Calu3 (cell line): ENCODE measurements at regions not wholly inside any gene's neighbourhood (a gene's known extent, or its start where the extent isn't known, plus 50 kb on each side); places are given as distances from the start of the nearest gene placed in this dataset.

Experiments used
- BruUV-seq: library from RNA; stranded (reverse); fragments of 400-500 nt; replicated peaks from 2 replicates; lab custom pipeline; 2021; lab: Mats Ljungman, UMichigan
- CTCF ChIA-PET: fragments of 300-600 bp; sonication (Branson Sonifier 250); formaldehyde crosslinking; loops from one replicate; lab custom pipeline; 2022; ENCODE audit warnings: antibody characterized with exemption; lab: Charles Lee
- DNase-seq: peaks from one replicate; pipeline ENCODE4 v3.0.0; 2022
- H3K27ac Mint-ChIP-seq: one replicate; pipeline ENCODE4 v1.8.0; 2022; ENCODE audit warnings: mixed read lengths; ENCODE audit not compliant: unreplicated experiment
- H3K27me3 Mint-ChIP-seq: one replicate; pipeline ENCODE4 v1.8.0; 2022; ENCODE audit warnings: mixed read lengths; ENCODE audit not compliant: unreplicated experiment
- H3K36me3 Mint-ChIP-seq: one replicate; pipeline ENCODE4 v1.8.0; 2022; ENCODE audit warnings: mild to moderate bottlenecking, moderate library complexity, mixed read lengths; ENCODE audit not compliant: insufficient read depth, unreplicated experiment
- H3K4me1 Mint-ChIP-seq: one replicate; pipeline ENCODE4 v1.8.0; 2022; ENCODE audit warnings: mild to moderate bottlenecking, low read depth, mixed read lengths; ENCODE audit not compliant: unreplicated experiment
- H3K4me3 Mint-ChIP-seq: one replicate; pipeline ENCODE4 v1.8.0; 2022; ENCODE audit warnings: mild to moderate bottlenecking, low read depth, moderate library complexity, mixed read lengths; ENCODE audit not compliant: unreplicated experiment
- H3K9me3 Mint-ChIP-seq: one replicate; pipeline ENCODE4 v1.8.0; 2022; ENCODE audit warnings: low read depth, mixed read lengths; ENCODE audit not compliant: unreplicated experiment
- intact Hi-C: fragments of 100-400 bp; cut with micrococcal nuclease; formaldehyde crosslinking; loops from one replicate; pipeline ENCODE4 v1.10.0; 2022; ENCODE audit not compliant: unreplicated experiment
- TF ChIP-seq, protein P1 (sequence below): fragments of 200-600 bp; IDR thresholded peaks from one replicate; pipeline ENCODE4 v1.8.0; 2022; ENCODE audit warnings: antibody characterized with exemption; ENCODE audit not compliant: unreplicated experiment

DNA sequence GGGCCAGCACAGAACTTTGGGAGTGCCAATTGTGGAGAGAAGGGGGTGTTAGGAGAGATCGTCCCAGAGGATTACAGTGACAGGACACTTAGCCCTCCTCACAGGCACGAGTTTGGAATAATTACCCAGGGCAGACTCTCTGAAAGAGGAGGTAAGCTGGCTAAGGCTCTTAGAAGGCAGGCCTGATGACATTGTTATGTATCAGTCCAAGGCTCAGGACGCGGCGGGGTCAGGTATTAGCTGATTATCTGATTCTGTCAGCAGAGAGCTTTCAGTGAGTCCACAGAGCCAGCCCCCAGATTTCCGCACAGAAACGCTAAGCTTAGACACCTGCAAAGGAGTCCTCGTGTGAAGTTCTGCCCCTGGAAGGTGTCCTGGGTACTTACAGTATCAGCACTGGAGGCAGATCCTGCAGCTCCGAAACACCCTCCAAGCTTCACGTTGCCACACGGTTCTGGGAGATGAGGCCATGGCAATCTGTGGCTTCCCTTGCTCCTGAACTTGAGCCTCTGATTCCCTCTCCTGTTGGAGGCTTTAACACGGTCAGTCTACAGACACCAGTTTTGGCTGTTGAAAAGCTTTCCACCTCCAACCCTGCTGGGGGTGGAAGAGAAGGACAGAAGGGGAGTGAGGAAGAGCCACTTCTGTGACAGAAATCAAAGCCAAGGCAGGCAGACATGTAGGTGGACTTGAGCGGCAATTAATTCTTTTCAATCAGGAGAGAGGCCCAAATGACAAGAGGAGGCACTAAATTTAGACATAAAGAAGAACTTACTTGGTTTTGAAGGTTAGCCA is 123.6 kb upstream of the CADM1 start:
- H3K9me3 Mint-ChIP-seq, result peaks cover 5% of the 10 kb centered on the region
- no peak for DNase-seq
- no peak overlapping the region for H3K27ac Mint-ChIP-seq
- H3K4me3 Mint-ChIP-seq, result no peak overlapping the region
- H3K27me3 Mint-ChIP-seq, result no peaks in the 10 kb centered on the region
- BruUV-seq, result no TSS peak
- H3K36me3 Mint-ChIP-seq, result no peaks in the 10 kb centered on the region
- intact Hi-C loops, result no loop called here
- CTCF ChIA-PET, result no interaction called here
- TF ChIP-seq, protein P1, sequence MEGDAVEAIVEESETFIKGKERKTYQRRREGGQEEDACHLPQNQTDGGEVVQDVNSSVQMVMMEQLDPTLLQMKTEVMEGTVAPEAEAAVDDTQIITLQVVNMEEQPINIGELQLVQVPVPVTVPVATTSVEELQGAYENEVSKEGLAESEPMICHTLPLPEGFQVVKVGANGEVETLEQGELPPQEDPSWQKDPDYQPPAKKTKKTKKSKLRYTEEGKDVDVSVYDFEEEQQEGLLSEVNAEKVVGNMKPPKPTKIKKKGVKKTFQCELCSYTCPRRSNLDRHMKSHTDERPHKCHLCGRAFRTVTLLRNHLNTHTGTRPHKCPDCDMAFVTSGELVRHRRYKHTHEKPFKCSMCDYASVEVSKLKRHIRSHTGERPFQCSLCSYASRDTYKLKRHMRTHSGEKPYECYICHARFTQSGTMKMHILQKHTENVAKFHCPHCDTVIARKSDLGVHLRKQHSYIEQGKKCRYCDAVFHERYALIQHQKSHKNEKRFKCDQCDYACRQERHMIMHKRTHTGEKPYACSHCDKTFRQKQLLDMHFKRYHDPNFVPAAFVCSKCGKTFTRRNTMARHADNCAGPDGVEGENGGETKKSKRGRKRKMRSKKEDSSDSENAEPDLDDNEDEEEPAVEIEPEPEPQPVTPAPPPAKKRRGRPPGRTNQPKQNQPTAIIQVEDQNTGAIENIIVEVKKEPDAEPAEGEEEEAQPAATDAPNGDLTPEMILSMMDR, result no peak
- no peaks in the 10 kb centered on the region for H3K4me1 Mint-ChIP-seq

DNA sequence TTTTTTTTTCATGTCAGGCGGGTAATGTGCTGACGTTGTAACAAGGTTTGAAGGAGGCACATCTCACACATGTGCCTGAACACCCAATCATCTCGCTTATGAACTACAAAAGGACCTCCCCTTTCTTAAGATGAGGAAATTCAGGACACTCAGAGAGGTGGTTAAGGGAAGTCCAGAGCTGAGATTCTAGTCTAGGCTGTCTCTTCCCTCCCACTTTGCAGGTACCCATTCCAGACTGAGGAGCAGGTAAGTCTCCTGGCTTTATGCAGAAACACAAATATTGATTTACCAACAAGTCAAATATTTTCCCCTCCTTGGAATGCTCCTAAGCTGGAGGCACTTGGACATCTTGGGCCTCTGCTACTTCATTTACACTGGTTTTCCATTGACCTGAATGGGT is 122.9 kb upstream of the CADM1 start:
- TF ChIP-seq, protein P1, result no peak
- intact Hi-C loops, result no loop called here
- DNase-seq, result no peak
- BruUV-seq, result no TSS peak
- Mint-ChIP-seq H3K36me3 (no peaks in the 10 kb centered on the region), H3K9me3 (peaks cover 5% of the 10 kb centered on the region), H3K4me3 (no peak overlapping the region), H3K27me3 (no peaks in the 10 kb centered on the region), H3K27ac (no peak overlapping the region), H3K4me1 (no peaks in the 10 kb centered on the region)
- CTCF ChIA-PET, result no interaction called here

DNA sequence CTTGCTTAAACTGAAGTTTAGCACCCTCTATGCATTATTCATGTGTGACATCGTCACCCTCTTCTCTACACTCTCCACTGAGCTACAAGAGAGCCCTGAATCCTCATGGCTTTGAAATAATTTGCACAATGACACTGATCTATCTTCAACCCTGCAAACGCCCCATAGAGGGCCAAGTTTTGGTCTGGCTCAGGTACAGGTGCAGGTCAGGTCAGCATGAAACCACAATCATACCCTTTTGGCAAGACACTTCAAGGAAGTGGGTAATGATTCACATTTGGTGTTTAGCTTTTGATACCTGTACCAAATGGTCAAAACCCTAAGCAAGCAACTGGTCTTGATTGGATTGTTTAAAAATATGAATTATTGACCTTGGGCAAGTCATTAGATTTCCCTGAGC is 122.2 kb upstream of the CADM1 start:
- Mint-ChIP-seq H3K27ac (no peak overlapping the region), H3K27me3 (no peaks in the 10 kb centered on the region), H3K9me3 (peaks cover 5% of the 10 kb centered on the region), H3K4me1 (no peaks in the 10 kb centered on the region), H3K36me3 (no peaks in the 10 kb centered on the region), H3K4me3 (no peak overlapping the region)
- intact Hi-C loops, result no loop called here
- TF ChIP-seq, protein P1, result no peak
- BruUV-seq, result no TSS peak
- CTCF ChIA-PET, result no interaction called here
- no peak for DNase-seq

DNA sequence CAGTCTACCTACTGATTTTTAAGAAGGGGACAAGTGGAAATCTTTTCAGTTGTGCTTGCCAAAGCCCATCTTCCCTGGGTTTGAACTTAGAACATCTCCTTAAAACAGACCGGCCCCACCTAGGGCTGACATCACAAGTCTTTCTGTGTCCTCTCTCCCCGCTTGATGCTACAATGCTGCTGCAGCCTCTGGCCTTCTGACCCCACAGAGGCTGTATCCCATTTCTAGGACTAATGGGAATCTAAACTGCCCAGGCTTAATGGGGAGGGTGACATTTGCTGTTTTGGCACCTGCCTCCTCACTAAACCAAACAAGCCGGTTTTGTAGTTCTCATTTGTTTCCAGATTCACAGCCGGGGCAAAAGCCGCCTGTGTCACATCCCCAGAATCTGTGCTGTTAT is 121.3 kb upstream of the CADM1 start:
- Mint-ChIP-seq H3K9me3 (peaks cover 5% of the 10 kb centered on the region), H3K4me1 (no peaks in the 10 kb centered on the region), H3K27ac (no peak overlapping the region), H3K36me3 (no peaks in the 10 kb centered on the region), H3K27me3 (no peaks in the 10 kb centered on the region), H3K4me3 (no peak overlapping the region)
- no TSS peak for BruUV-seq
- intact Hi-C loops, result no loop called here
- CTCF ChIA-PET, result no interaction called here
- TF ChIP-seq, protein P1, result no peak
- DNase-seq, result no peak
